GM20431 (cell line): ENCODE measurements at regions not wholly inside any gene's neighbourhood (a gene's known extent, or its start where the extent isn't known, plus 50 kb on each side); places are given as distances from the start of the nearest gene placed in this dataset.
"Not testable (repeated sequence)": the region's sequence is repeated elsewhere in the genome, so short reads cannot be mapped to it uniquely, and the experiment has no call there.

Experiments used
- in situ Hi-C: fragments of 300-500 bp; cut with MseI, MboI; formaldehyde crosslinking; loops from one replicate; pipeline ENCODE4 v1.15.0; 2020; ENCODE audit warnings: low sequenced_read_pairs; ENCODE audit not compliant: unreplicated experiment

DNA sequence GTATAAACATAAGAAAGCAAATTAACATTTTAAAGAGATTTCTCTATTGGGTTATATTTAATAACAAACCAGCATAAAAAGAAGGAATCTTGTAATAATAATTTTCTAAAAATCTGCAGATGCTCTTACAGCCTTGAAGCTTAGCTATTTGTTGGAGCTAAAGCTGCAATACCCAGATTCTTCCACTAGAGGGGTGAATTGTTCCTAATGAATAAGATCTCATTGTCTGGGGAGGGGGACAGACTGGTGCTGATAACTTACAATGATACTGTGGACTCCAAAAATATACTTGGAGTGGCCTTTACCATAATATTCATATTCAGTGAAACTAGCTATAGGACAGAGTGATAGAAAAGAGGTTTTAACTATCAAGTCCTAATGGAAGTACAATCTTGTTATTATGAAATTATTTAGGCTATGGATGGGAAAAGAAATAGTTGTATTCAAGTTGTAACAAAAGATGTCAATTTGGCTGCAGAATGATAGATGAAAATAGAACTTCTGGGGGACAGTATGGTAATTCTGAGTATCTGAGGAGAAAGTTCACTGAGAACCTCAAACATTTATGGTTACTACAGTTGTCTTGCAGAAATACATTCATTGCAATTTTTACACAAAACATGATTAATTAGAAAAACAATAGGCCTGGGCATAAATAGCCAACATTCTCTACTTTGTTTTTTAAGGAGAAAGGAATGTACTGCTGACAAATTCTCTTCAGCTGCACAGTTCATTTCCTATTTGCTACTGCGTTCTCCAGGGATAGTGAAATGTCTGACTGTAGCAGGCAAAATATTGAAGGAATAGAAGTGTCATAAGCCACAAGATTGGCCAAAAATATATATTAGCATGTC, 443.3 kb downstream of the GBA3 start:
- in situ Hi-C loops, result no loop called here

DNA sequence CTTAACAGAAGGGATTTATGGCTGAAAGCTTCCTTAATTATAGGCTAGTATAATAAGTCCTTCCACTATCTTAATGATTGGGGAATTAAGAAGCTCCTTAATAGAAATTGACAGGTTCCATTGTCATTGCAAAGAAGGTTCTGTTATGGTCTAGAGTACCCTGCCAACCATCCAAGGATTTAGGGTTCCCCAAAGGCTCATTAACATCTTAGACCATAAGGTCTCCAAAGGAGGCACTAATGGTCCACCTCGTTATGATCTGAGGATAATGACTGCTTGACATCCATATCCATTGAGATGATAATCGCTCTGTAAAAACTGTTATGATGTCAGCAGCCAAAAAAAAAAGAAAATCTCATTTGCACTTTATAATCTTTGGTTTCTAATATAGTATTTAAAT, 441.6 kb downstream of the GBA3 start:
- in situ Hi-C loops, result no loop called here

DNA sequence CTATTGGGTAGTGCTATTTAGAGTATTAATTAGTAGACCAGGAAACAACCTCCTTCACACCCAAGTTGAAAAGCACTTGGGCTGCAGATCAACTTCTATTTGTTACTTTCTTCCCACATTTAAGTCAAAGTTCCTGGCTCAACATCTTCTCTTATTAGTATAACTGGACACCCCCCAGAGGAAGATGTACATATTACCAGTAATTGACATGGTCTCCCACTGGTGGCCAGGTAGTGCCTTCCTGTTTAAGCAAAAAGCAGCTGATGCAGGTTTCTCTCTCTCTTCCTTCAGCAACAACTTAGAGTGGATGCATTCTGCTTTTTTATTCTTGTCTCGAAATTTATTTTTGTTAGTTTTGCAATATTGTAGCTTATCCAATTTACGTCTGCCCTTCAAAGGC, 438.1 kb downstream of the GBA3 start:
- in situ Hi-C loops, result no loop called here

DNA sequence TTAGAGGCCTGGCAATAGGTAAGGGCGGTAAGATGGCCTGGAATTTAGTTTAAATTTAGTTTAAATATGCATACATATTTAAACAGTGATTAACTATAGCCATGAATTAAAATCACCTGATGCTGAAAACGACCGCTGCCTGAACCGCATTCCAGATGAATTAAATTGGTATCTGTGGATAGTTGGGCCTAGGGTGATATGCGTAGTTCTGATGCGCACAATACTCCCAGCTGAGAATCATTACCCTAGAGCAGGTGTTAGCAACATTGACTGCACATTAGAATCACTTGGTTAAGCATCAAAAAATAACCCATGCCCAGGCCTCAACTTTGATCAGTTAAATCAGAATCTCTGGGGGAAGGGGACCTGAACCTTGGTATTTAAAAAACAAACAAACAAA, 432.4 kb downstream of the GBA3 start:
- in situ Hi-C loops, result no loop called here

DNA sequence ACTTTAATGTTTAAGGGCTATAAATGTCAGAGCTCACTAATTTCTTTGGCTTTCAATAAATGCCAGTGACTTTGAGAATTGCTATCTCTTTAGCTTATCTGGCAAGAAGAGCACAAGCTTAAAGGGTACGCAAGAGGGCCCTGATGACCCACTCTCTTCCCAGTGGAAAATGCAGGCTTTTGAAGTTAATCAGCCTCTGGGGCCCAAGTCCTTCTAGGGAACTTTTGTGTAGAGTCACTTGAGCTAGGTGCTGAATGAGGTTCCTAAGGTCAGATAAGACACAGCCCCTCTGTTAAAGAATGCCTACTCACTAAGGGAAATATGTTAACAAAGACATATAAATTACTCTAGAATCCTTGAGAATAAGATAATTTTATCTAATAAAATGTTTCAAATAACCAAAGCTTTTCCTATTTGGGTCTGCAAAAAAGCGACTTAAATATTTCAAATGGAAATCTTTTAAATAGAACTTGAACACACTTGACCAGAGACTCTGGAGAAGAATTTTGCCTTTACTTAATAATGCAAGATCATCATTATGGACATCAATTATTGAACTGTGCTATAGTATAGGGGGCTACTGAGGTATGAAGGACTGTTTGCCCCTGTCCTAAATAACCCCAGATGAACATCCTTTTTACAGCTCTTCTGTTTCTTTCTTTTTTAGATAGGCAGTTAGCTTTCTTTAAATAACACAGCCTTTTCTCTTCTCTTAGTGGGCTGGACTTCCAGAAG, 430.1 kb downstream of the GBA3 start:
- in situ Hi-C loops, result no loop called here

DNA sequence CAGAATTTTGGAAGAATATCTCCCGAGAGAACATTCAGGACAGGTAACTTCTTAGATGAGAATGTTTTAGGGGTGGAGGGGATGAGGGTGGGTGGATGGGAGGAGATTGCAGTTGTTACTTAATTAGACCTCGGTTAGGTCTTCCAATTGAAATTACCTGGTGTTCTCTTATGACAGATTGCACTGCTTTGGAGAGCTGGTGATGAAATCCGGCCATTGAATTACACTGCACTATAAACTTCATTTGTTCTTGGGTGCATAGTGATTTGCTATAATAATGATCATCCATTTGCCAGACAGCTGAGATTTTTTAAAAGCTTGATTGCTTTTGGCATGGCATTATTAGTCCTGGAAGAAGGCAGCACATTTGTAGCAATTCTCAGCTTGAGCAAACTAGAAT, 427.6 kb downstream of the GBA3 start:
- in situ Hi-C loops, result no loop called here

DNA sequence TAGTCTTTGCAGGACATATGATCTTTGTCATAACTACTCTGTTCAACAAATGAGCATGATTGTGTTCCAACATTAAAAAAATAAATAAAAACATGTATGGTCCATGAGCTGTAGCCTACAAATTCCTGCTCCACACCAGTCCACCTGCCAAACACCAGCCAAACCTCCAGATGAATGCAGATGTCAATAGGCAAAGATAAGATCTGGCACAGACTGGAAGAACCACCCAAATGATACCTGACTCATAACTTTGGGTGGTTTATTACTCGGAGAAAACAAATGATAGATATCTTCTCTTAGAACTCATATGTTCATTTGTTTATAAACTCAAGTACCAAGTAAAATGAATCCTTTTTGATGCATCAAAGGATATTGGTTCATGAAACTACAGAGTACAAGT, 425.1 kb downstream of the GBA3 start:
- in situ Hi-C loops, result no loop called here

DNA sequence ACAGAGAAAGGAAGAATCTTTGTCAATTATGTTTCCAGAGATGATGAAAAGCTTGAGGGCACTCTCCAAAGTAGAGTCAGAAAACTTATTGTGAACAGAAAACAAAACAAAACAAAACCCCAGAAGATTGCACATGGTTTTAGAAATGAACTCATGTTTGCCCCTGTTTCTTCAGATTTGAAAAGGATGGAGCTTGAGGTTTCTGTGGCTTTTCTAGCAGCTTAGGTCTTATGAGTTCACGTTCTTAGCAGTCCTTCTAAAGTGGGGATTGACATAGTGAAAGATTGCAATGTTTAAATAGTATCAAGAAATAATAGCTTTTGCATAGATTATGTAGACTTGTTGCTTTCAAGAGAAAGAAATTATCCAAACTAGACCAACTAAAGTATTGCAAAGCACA, 421.8 kb downstream of the GBA3 start:
- in situ Hi-C loops, result no loop called here

DNA sequence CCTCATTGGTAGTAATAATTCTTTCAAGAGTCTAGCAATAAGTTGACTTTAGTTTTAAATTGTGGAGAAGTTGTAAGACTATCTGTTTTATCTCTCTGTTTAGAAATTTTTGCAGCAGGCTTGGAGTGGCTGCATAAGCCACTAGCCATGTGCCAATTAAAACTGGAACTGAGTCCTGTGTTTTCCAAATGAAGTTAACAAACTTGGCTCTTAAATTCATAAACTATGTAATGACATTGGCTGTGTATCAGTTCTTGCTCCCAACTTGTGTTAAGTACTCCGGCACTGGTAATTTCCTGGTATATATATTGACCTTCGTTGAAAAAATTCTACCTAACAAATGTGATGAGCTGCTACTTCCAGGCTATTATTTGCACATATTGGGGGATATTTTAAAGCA, 420.4 kb downstream of the GBA3 start:
- in situ Hi-C loops, result no loop called here

DNA sequence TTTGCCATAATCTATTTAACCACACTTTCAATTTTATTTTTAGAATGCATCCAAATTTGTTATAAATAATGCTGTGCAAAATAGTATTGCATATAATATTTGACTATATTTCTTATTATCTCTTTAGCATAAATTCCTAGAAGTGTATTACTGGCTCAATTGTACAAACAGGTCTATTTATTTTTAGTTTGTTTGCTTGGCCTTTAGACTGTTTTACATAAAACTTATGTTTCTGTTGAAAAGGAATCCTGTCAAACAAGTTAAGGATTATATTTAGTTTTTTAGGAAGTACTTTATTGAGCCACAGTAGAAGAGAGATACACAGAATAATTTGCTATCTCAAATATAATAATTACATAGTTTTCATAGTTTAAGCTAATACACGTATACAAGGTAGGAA, 413.8 kb downstream of the GBA3 start:
- in situ Hi-C loops, result no loop called here

DNA sequence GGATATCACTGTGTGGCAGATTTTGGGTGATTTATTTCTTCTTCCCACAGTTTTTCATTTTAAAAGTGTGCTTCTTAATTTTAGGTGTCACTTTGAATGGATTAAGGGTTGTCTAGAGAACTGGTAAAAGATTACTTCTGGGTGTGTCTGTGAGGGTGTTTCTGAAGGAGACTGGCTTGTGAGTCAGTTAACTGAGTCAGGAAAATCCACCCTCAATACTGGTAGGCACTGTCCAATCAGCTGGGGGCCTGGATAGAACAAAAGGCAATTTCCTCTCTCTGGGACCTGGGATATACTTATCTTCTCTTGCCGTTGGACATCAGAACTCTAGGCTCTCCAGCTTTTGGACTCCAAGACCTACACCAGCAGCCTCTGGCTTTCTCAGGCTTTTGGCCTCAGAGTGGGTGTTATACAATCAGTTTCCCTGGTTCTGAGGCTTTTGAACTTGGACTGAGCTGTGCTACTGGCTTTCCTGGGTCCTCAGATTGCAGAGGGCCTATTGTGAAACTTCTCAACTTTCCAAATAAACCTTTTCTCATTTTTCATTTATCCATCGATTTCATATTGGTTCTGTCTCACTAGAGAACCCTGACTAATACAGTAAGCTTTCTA, 413.1 kb downstream of the GBA3 start:
- in situ Hi-C loops, result no loop called here

DNA sequence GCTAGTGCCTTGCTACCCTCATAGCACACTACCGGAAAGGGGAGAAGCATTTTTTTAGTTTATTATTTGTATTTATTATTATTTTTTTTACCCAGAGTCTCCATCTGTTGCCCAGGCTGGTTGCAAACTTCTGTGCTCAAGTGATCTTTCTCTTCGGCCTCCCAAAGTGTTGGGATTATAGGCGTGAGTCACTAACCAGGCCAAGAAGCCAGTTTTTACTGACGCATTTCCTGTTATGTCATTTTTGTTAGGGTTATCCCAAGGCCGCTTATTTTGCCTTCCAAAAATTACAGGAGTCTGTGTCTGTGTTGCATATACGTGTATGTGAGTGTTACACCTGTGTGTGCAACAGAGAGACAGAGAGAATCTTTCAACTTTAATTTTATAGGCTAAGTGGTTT, 404.5 kb downstream of the GBA3 start:
- in situ Hi-C loops, result no loop called here

DNA sequence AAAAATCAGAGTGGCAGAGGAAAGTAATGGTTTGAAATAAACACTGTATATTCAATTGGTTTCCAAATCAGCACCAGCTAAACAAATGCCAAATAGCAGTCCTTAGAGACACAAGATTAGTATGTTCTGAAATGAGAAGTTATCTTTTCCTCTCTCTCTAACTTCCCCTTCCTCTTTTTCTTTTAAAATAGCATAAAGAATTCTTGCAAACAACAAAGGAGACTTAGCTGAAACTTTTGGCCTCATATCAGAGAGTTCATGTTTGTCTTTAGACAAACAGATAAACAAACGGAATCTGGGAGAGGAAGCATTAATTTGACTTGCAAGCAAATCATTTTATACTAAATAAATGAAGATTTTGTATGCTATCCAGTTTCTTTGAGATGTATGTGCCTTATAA, 399.0 kb downstream of the GBA3 start:
- in situ Hi-C loops, result no loop called here

DNA sequence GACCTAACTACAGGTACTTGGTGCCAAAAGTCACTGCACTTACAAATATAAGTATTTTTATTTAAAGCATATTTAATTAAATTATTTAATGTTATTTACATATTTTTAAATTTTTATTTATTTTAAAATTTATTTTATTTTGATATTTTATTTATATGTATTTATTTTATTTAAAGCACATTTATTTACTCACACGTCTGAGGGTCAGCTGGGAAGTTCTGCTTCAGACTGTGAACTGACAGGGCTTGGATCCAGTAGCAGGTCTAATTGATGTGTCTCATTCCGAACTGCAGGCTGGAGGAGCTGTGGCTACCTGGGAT, 392.5 kb downstream of the GBA3 start:
- in situ Hi-C loops, result no loop called here

DNA sequence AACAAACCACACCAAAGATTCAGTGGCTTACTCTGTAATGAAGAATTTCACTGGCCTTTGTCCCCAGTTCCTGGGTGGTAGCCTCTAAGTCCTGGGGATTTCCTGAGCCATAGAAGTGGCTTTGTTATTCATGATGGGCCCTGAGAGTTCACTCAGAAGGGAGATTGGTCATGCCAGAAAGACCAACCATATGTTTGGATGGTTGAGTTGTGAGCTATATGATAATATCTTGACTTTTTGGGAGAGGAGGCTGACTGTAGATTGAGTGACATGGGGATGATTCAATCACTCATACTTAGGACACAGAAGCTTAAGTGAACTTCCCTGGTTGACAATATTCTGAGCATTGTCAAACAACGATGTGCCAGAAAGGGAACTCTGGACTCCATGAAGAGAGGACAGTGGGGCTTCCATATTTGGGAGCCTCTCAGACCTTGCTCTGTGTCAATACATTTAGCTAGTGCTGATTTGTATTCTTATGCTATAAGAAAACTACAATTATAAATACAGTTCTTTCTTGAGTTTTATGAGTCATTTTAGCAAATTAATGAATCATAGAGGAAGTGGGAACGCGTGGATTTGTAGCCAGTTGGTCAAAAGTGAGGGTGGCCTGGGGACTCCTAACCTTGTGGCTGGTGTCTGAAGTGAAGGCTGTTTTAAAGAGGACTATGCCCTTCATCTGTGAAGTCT, 392.0 kb downstream of the GBA3 start:
- in situ Hi-C loops, result no loop called here

DNA sequence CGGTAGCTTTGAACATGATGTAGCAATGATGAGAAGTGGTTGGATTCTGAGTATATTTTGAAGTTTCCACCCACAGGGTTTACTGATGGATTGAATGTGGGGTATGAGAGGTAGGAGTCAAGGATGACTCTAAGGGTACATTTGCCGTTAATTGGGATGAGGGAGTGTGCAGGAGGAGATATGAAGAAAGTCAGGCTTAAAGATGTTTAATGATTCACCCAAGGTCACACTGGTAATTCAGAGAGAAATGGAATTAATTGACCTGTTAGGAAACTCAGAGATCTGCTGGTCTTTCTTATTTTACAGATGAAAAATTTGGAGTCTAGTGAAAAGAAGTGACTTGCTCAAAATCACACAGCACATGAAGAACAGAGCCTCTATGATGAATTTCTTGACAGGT, 390.7 kb downstream of the GBA3 start:
- in situ Hi-C loops, result no loop called here

DNA sequence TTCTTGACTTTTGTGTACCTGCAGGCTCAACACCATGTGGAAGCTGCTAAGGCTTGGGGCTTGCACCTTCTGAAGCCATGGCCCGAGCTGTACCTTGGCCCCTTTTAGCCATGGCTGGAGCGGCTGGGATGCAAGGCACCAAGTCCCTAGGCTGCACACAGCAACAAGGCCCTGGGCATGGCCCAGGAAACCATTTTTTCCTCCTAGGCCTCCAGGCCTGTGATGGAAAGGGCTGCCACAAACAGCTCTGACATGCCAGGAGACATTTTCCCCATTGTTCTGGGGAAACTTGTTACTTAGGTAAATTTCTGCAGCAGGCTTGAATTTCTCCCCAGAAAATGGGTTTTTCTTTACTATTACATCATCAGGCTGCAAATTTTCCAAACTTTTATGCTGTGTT, 387.4 kb downstream of the GBA3 start:
- in situ Hi-C loops, result not testable (repeated sequence)

DNA sequence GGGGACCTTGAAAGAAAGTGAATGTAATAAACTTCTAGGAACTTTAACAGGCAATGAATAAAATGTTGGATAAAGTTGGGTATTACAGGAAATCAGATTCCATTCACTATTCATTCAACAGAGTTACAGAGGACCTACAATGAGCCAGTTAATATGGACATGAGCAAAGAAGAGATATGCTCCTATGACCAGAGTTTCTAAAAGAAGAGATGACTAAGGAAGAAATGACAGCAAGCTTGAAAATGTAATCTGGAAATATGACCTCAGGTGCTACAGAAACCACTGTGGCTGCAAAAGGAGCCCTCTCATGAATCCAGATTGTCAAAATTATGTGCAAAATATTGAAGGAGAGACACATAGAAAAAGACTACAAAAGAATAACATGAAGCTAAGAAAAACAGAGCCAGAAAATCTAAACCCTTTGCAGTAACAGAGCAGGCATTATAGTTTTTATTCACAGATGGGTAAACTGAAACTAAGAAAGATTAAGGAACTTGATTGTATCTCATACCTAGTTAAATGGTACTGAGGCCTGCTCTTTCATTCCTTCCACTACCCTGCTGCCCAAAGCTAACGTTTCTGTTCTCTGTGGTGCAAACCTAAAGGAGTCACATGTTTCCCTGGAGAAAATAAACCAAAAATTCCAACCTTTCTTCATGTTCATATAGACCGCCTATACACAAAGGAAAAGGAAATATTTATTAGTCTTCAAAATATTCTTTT, 378.3 kb downstream of the GBA3 start:
- in situ Hi-C loops, result no loop called here

DNA sequence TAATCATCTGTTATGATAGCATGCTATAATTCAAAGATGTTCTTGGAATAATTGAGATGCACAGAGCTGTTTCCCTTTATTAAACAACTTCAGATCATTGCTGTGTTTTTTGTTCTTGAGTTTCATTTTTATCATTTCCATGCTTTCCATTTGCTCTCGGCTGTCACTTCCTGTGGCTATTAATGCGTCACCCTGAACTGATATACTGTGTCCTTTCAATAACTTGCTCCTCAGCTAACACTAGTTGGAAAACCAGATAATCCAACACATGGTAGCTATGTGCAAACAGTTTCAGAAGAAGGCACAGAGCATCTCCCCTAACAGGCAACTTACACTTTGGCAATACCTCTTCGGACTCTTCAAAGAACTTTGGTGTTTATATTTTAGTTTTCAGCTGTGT, 376.0 kb downstream of the GBA3 start:
- in situ Hi-C loops, result no loop called here

DNA sequence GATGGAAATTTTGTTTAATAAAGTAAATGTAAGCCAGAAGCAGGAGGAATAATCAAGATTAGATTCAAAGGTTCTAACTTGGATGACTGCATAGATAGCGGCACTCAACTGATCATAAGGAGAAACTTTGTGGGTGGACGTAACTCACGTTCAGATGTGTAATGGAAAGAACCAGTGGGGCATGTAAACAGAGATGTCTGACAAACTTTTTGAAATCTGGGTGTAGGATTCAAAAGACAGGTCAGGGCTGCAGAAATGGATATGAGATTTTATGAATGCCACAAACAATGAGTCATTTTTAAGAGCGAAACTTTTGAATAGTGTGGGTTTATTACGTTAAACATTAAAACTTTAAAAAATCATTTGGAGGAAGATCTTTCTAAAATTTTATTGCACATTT, 375.6 kb downstream of the GBA3 start:
- in situ Hi-C loops, result no loop called here
